OCI-LY7 (cell line): ENCODE measurements at regions not wholly inside any gene's neighbourhood (a gene's known extent, or its start where the extent isn't known, plus 50 kb on each side); places are given as distances from the start of the nearest gene placed in this dataset.

Experiments used
- EZH2phosphoT487 ChIP-seq: fragments of 200-600 bp; sonication (generic); IDR thresholded peaks from 2 replicates; pipeline ENCODE4 v1.6.1; 2018; ENCODE audit warnings: low read depth, borderline replicate concordance, mild to moderate bottlenecking, mixed run types, antibody characterized with exemption, low read length, moderate library complexity, mixed read lengths
- TF ChIP-seq, protein P1 (sequence below): fragments of 200-600 bp; sonication (generic); conservative IDR thresholded peaks from 2 replicates; pipeline ENCODE4 v1.5.1; 2014; ENCODE audit warnings: mild to moderate bottlenecking, antibody characterized with exemption, low read length, moderate library complexity, mixed read lengths

DNA sequence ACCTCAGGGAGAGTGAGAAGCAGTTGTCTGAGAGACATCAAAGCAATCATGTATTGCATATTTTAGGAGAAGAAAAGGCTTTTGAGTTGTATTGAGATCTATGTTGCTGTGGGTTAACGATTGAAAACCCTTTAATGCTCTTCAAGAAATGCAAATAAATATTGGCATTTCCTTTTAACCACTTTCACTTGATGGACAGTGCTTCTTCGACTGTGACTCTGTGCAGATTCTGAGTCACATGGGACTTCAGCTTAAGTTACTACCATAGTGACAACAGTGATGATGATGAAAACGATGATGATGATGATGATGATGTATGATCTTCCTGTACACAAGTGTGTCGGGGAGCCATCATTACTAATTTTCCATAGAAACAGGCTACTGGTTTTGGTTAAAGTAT, 181.8 kb downstream of the AKAIN1 start:
- TF ChIP-seq, protein P1, sequence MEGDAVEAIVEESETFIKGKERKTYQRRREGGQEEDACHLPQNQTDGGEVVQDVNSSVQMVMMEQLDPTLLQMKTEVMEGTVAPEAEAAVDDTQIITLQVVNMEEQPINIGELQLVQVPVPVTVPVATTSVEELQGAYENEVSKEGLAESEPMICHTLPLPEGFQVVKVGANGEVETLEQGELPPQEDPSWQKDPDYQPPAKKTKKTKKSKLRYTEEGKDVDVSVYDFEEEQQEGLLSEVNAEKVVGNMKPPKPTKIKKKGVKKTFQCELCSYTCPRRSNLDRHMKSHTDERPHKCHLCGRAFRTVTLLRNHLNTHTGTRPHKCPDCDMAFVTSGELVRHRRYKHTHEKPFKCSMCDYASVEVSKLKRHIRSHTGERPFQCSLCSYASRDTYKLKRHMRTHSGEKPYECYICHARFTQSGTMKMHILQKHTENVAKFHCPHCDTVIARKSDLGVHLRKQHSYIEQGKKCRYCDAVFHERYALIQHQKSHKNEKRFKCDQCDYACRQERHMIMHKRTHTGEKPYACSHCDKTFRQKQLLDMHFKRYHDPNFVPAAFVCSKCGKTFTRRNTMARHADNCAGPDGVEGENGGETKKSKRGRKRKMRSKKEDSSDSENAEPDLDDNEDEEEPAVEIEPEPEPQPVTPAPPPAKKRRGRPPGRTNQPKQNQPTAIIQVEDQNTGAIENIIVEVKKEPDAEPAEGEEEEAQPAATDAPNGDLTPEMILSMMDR: no peak
- no peak for TF ChIP-seq EZH2phosphoT487
